ENCODE measurements at regions not wholly inside any gene's neighbourhood (a gene's known extent, or its start where the extent isn't known, plus 50 kb on each side); places are given as distances from the start of the nearest gene placed in this dataset.

DNA sequence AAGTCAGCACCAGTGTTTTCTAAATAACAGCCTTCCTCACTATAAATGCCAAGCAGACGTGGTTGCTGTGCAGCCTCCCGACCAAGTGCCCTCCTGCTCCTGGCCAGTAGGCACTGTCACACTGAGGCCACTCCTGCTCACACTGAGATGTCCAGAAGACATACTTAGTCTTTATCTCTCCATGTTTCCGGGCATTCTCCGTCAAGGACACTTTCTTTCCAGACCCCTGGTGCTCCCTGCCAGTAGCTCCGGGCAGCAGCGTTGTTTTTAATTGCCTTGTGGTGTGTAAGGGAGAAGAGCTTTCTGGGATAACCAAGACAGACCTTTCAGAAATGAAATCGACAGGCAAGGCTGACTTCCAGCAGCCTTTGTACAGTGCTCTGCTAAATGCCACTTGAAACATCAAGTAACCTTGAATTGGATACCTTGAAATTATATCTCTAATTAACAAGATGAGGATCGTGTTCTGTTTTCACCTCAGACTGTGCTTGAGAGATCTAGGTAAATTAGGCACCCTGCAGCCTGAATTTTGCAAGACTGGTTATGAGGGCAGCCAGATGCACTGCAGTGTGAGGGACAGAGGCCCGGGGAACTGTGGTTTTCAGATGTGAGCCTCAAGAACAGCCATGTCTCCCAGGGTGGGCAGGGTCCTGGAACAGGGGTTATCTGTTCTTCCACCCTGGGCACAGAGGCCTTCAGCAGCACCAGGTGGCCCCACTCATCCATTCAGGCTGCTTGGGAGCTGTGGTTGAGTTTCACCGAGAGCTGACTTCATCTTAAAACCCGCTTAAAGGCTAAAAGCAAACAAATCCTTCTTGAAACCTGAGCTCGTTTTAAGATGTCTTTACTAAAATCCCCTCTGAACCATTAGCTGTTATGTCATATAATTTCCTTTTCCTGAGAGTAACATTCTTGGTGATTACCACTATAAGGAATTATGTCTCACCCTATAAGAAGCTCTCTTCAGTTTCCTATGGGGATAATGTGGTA, 105.5 kb upstream of the IL12A start:
- Histone ChIP-seq H3K9me3 (no peaks in the 10 kb centered on the region), H3K27ac (ENCODE audit: low read depth in 2 of 2, low read length in 1 of 2) (peak overlapping the region; percentile 84 to 97), H3F3A (replicated peaks; ENCODE audit: insufficient read depth) (peaks cover 25% of the 10 kb centered on the region), H3K36me3 (replicated peaks in 1 of 2; ENCODE audit: control insufficient read depth in 1 of 2, insufficient read depth in 2 of 2, low read length in 1 of 2) (peaks cover 10 to 13% of the 10 kb centered on the region in 2 experiments), H3K9me2 (no peaks in the 10 kb centered on the region), H3K4me1 (ENCODE audit: control insufficient read depth in 1 of 2, insufficient read depth in 2 of 2, low read depth in 1 of 2, low read length in 1 of 2) (peaks cover 33 to 62% of the 10 kb centered on the region in 2 experiments), H3K9ac (peak overlapping the region; percentile 50), H3K27me3 (ENCODE audit: insufficient read depth) (no peaks in the 10 kb centered on the region), H3K4me2 (peak overlapping the region; percentile 72), H3K79me2 (ENCODE audit: insufficient read depth) (peaks cover 65% of the 10 kb centered on the region), H4K20me1 (ENCODE audit: insufficient read depth) (no peaks in the 10 kb centered on the region), H3K4me3 (ENCODE audit: low read depth in 2 of 2, low read length in 1 of 2) (peak overlapping the region; percentile 12 to 36; a peak in 2 of 4 replicates), H2AFZ (ENCODE audit: low read depth) (no peak overlapping the region)
- ChIA-PET POLR2A (interaction anchor here (1.2 to 3.2 kb wide), 10 partner anchors 16 to 123 kb away, joined by 3 to 23 read pairs (median 12); partner anchors contain the start of gene SCHIP1), CTCF (interaction anchor here (0.7 to 12.9 kb wide), 21 partner anchors 8 to 617 kb away, joined by 3 to 270 read pairs (median 7); partner anchors contain the start of gene IL12A)
- 18% methylated on average over 12 of the region's 12 CpGs for WGBS (ENCODE audit: low lambda C conversion rate)
- peak; percentile 58 for DNase-seq
- no peak for TF ChIP-seq MEF2A (IDR thresholded peaks at IDR 0.05; ENCODE audit: borderline replicate concordance, low read depth)
- TF ChIP-seq FOXJ3 (CRISPR knock-in tag; IDR thresholded peaks at IDR 0.05), result peak; percentile 85; the same call in 1 of the 2 replicates
- no peak for TF ChIP-seq TEAD4 (IDR thresholded peaks at IDR 0.05; ENCODE audit: borderline replicate concordance, insufficient read depth)
- TF ChIP-seq GABPA (IDR thresholded peaks at IDR 0.05; ENCODE audit: low read depth), result no peak
- TF ChIP-seq NFIC (IDR thresholded peaks at IDR 0.05; ENCODE audit: borderline replicate concordance), result peak; percentile 8; the same call in 1 of the 2 replicates
- TF ChIP-seq FOXM1 (IDR thresholded peaks at IDR 0.05; ENCODE audit: low read depth), result no peak
- TF ChIP-seq, protein P1, sequence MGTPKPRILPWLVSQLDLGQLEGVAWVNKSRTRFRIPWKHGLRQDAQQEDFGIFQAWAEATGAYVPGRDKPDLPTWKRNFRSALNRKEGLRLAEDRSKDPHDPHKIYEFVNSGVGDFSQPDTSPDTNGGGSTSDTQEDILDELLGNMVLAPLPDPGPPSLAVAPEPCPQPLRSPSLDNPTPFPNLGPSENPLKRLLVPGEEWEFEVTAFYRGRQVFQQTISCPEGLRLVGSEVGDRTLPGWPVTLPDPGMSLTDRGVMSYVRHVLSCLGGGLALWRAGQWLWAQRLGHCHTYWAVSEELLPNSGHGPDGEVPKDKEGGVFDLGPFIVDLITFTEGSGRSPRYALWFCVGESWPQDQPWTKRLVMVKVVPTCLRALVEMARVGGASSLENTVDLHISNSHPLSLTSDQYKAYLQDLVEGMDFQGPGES (IDR thresholded peaks at IDR 0.05; ENCODE audit: low read depth, low read length), result no peak
- TF ChIP-seq, protein P2, sequence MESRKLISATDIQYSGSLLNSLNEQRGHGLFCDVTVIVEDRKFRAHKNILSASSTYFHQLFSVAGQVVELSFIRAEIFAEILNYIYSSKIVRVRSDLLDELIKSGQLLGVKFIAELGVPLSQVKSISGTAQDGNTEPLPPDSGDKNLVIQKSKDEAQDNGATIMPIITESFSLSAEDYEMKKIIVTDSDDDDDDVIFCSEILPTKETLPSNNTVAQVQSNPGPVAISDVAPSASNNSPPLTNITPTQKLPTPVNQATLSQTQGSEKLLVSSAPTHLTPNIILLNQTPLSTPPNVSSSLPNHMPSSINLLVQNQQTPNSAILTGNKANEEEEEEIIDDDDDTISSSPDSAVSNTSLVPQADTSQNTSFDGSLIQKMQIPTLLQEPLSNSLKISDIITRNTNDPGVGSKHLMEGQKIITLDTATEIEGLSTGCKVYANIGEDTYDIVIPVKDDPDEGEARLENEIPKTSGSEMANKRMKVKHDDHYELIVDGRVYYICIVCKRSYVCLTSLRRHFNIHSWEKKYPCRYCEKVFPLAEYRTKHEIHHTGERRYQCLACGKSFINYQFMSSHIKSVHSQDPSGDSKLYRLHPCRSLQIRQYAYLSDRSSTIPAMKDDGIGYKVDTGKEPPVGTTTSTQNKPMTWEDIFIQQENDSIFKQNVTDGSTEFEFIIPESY (IDR thresholded peaks at IDR 0.05; ENCODE audit: borderline replicate concordance, low read depth), result peak; percentile 34; the same call in 1 of the 2 replicates
- no peak for TF ChIP-seq EZH2phosphoT487 (IDR thresholded peaks at IDR 0.05; ENCODE audit: borderline replicate concordance, low read depth)
- TF ChIP-seq, protein P3, sequence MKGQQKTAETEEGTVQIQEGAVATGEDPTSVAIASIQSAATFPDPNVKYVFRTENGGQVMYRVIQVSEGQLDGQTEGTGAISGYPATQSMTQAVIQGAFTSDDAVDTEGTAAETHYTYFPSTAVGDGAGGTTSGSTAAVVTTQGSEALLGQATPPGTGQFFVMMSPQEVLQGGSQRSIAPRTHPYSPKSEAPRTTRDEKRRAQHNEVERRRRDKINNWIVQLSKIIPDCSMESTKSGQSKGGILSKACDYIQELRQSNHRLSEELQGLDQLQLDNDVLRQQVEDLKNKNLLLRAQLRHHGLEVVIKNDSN (IDR thresholded peaks at IDR 0.05; ENCODE audit: borderline replicate concordance, low read depth), result no peak
- TF ChIP-seq YY1 (IDR thresholded peaks at IDR 0.05; ENCODE audit: low read depth), result 0 out of 2 replicates have a peak, but pooled peaks have one; percentile 30
- TF ChIP-seq CHD2 (IDR thresholded peaks at IDR 0.05; ENCODE audit: low read length, partially characterized antibody), result peak; percentile 59
- TF ChIP-seq, protein P4, sequence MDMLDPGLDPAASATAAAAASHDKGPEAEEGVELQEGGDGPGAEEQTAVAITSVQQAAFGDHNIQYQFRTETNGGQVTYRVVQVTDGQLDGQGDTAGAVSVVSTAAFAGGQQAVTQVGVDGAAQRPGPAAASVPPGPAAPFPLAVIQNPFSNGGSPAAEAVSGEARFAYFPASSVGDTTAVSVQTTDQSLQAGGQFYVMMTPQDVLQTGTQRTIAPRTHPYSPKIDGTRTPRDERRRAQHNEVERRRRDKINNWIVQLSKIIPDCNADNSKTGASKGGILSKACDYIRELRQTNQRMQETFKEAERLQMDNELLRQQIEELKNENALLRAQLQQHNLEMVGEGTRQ (IDR thresholded peaks at IDR 0.05; ENCODE audit: borderline replicate concordance, low read depth, low read length), result no peak
- peak; percentile 44; the same call in 1 of the 2 replicates for TF ChIP-seq MXI1 (IDR thresholded peaks at IDR 0.05; ENCODE audit: low read depth, low read length)
- no peak for TF ChIP-seq NRF1 (IDR thresholded peaks at IDR 0.05; ENCODE audit: low read depth, low read length)
- TF ChIP-seq JUND (IDR thresholded peaks at IDR 0.05), result peak; percentile 60
- peak; percentile 39 to 89; a peak in 3 of 4 replicates for TF ChIP-seq EP300 (IDR thresholded peaks at IDR 0.05; ENCODE audit: borderline replicate concordance in 1 of 2, low read depth in 1 of 2, low read length in 1 of 2)
- TF ChIP-seq SMC3 (IDR thresholded peaks at IDR 0.05; ENCODE audit: low read depth, low read length), result 0 out of 2 replicates have a peak, but pooled peaks have one; percentile 4
- TF ChIP-seq, protein P5, sequence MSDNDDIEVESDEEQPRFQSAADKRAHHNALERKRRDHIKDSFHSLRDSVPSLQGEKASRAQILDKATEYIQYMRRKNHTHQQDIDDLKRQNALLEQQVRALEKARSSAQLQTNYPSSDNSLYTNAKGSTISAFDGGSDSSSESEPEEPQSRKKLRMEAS (IDR thresholded peaks at IDR 0.05; ENCODE audit: low read depth), result no peak
- TF ChIP-seq, protein P6, sequence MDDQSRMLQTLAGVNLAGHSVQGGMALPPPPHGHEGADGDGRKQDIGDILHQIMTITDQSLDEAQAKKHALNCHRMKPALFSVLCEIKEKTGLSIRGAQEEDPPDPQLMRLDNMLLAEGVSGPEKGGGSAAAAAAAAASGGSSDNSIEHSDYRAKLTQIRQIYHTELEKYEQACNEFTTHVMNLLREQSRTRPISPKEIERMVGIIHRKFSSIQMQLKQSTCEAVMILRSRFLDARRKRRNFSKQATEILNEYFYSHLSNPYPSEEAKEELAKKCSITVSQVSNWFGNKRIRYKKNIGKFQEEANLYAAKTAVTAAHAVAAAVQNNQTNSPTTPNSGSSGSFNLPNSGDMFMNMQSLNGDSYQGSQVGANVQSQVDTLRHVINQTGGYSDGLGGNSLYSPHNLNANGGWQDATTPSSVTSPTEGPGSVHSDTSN (IDR thresholded peaks at IDR 0.05), result peak; percentile 26; the same call in 1 of the 2 replicates
- TF ChIP-seq SIN3A (IDR thresholded peaks at IDR 0.05; ENCODE audit: borderline replicate concordance, low read depth, low read length), result no peak
- TF ChIP-seq TAF1 (IDR thresholded peaks at IDR 0.05; ENCODE audit: borderline replicate concordance, low read depth, low read length), result no peak
- peak; percentile 59 for TF ChIP-seq GATA2 (CRISPR knock-in tag; IDR thresholded peaks at IDR 0.05)
